ENCODE measurements at regions not wholly inside any gene's neighbourhood (a gene's known extent, or its start where the extent isn't known, plus 50 kb on each side); places are given as distances from the start of the nearest gene placed in this dataset.

GRCh38 chr1:83555871-83556270, 443.1 kb downstream of the TTLL7 start:
- no peak overlapping the region for H2BK15ac ChIP-seq (ENCODE audit: low read length)
- no peaks in the 10 kb centered on the region for H3K79me1 ChIP-seq (ENCODE audit: low read depth, low read length)
- no peak overlapping the region for H2BK120ac ChIP-seq (ENCODE audit: low read depth, low read length)
- no peak overlapping the region for H3K4me2 ChIP-seq (ENCODE audit: insufficient read depth, low read length, poor library complexity, severe bottlenecking)
- no peak overlapping the region for H2AK5ac ChIP-seq (ENCODE audit: low read depth, low read length)
- H3K36me3 ChIP-seq (replicated peaks in 1 of 2; ENCODE audit: control insufficient read depth in 2 of 2, insufficient read depth in 2 of 2, low read length in 2 of 2) = no peaks in the 10 kb centered on the region
- H3K4me1 ChIP-seq (ENCODE audit: control insufficient read depth in 2 of 2, insufficient read depth in 1 of 2, low read depth in 1 of 2, low read length in 2 of 2) = peaks cover 6 to 20% of the 10 kb centered on the region in 2 donors
- no peak overlapping the region for H3K9ac ChIP-seq (ENCODE audit: low read depth, low read length, poor library complexity)
- no peaks in the 10 kb centered on the region for H3K27me3 ChIP-seq (ENCODE audit: control insufficient read depth in 3 of 3, insufficient read depth in 3 of 3, low read depth in 1 of 3, low read length in 3 of 3)
- H4K8ac ChIP-seq (ENCODE audit: low read depth, low read length) = no peak overlapping the region
- no peak overlapping the region for H3K14ac ChIP-seq (ENCODE audit: low read length)
- no peak for DNase-seq (ENCODE audit: low spot score)
- H3K23ac ChIP-seq (ENCODE audit: low read depth, low read length, poor library complexity) = no peak overlapping the region
- H3K4ac ChIP-seq (ENCODE audit: low read length) = no peak overlapping the region
- no peak overlapping the region for H2AFZ ChIP-seq (ENCODE audit: low read length)
- H3K27ac ChIP-seq (replicated peaks; ENCODE audit: low read length) = no peak overlapping the region
- no peaks in the 10 kb centered on the region for H3K9me3 ChIP-seq (replicated peaks in 1 of 2; ENCODE audit: control insufficient read depth in 2 of 2, insufficient read depth in 1 of 2, low read depth in 1 of 2, low read length in 2 of 2)
- H3K4me3 ChIP-seq (ENCODE audit: low read length in 2 of 2) = no peak overlapping the region
- no peak overlapping the region for H4K91ac ChIP-seq (ENCODE audit: low read depth, low read length, poor library complexity)
- no peak overlapping the region for H3K18ac ChIP-seq (ENCODE audit: low read length)
- no CpG with 5 or more reads among the region's 8 CpGs for WGBS, 2 donors (ENCODE audit: extremely low coverage in 2 of 2, insufficient read length in 2 of 2, insufficient replicate concordance in 1 of 2)
- no peak overlapping the region for H2BK12ac ChIP-seq (ENCODE audit: low read length)
- no peak overlapping the region for H2BK5ac ChIP-seq (ENCODE audit: low read length)

DNA sequence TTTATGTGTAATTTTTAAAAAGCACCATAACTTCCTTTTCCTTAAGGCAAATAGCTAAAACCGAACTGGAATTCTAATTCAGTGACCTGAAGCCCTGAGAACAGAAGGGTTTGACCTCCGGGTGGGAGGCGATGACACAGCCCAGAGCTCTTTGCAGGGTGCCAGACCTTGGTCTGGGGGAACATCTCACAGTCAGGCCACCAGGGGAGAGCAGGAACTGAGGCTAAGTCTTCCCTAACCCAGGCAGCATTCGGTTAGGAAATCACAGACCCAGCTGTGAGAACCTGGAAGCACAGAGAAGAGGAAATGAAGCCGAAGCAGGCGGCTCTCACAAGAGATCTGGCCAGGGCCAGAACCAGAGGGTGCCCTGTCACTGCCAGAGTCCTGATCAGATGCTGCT, 444.8 kb downstream of the TTLL7 start:
- H2AFZ ChIP-seq (ENCODE audit: low read length) = peak overlapping the region; percentile 67
- no peak overlapping the region for H3K4me2 ChIP-seq (ENCODE audit: insufficient read depth, low read length, poor library complexity, severe bottlenecking)
- no peak overlapping the region for H3K23ac ChIP-seq (ENCODE audit: low read depth, low read length, poor library complexity)
- no peak overlapping the region for H2AK5ac ChIP-seq (ENCODE audit: low read depth, low read length)
- H2BK5ac ChIP-seq (ENCODE audit: low read length) = no peak overlapping the region
- no peak overlapping the region for H3K4ac ChIP-seq (ENCODE audit: low read length)
- DNase-seq (ENCODE audit: low spot score) = no peak
- no peak overlapping the region for H2BK15ac ChIP-seq (ENCODE audit: low read length)
- H3K4me3 ChIP-seq (ENCODE audit: low read length in 2 of 2) = no peak overlapping the region
- no CpG with 5 or more reads among the region's 6 CpGs for WGBS, 2 donors (ENCODE audit: extremely low coverage in 2 of 2, insufficient read length in 2 of 2, insufficient replicate concordance in 1 of 2)
- peak overlapping the region; percentile 48 for H3K18ac ChIP-seq (ENCODE audit: low read length)
- no peaks in the 10 kb centered on the region for H3K27me3 ChIP-seq (ENCODE audit: control insufficient read depth in 3 of 3, insufficient read depth in 3 of 3, low read depth in 1 of 3, low read length in 3 of 3)
- H3K9ac ChIP-seq (ENCODE audit: low read depth, low read length, poor library complexity) = no peak overlapping the region
- H3K4me1 ChIP-seq (ENCODE audit: control insufficient read depth in 2 of 2, insufficient read depth in 1 of 2, low read depth in 1 of 2, low read length in 2 of 2) = peaks cover 6 to 10% of the 10 kb centered on the region in 2 donors
- no peak overlapping the region for H3K14ac ChIP-seq (ENCODE audit: low read length)
- no peaks in the 10 kb centered on the region for H3K36me3 ChIP-seq (replicated peaks in 1 of 2; ENCODE audit: control insufficient read depth in 2 of 2, insufficient read depth in 2 of 2, low read length in 2 of 2)
- H2BK12ac ChIP-seq (ENCODE audit: low read length) = no peak overlapping the region
- no peaks in the 10 kb centered on the region for H3K79me1 ChIP-seq (ENCODE audit: low read depth, low read length)
- no peak overlapping the region for H2BK120ac ChIP-seq (ENCODE audit: low read depth, low read length)
- H3K27ac ChIP-seq (replicated peaks; ENCODE audit: low read length) = no peak overlapping the region
- H4K8ac ChIP-seq (ENCODE audit: low read depth, low read length) = no peak overlapping the region
- H3K9me3 ChIP-seq (replicated peaks in 1 of 2; ENCODE audit: control insufficient read depth in 2 of 2, insufficient read depth in 1 of 2, low read depth in 1 of 2, low read length in 2 of 2) = no peaks in the 10 kb centered on the region
- H4K91ac ChIP-seq (ENCODE audit: low read depth, low read length, poor library complexity) = no peak overlapping the region

DNA sequence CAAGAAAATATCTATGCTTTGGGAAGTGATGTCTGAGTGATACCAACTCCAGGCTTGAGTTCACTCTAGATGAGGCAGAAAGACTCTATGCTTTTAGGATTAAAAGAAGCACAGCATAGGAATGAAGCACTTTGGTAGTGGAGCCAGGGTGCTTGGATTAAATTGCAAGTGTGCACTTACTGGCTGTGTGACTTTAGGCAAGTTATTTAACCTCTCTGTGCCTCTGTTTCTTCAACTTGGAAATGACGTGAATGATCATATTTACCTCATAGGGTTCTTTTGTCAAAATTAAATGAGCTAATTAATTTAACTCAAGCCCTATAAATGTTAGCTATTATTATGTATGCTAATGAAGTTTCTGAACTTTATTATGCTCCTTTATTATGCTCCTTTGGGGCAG, 446.1 kb downstream of the TTLL7 start:
- Histone ChIP-seq H3K27me3 (ENCODE audit: control insufficient read depth in 3 of 3, insufficient read depth in 3 of 3, low read depth in 1 of 3, low read length in 3 of 3) (no peaks in the 10 kb centered on the region), H2BK15ac (ENCODE audit: low read length) (no peak overlapping the region), H3K4me3 (ENCODE audit: low read length in 2 of 2) (no peak overlapping the region), H3K9me3 (replicated peaks in 1 of 2; ENCODE audit: control insufficient read depth in 2 of 2, insufficient read depth in 1 of 2, low read depth in 1 of 2, low read length in 2 of 2) (no peaks in the 10 kb centered on the region), H3K4me1 (ENCODE audit: control insufficient read depth in 2 of 2, insufficient read depth in 1 of 2, low read depth in 1 of 2, low read length in 2 of 2) (peaks cover 6 to 10% of the 10 kb centered on the region in 2 donors), H3K27ac (replicated peaks; ENCODE audit: low read length) (no peak overlapping the region), H3K18ac (ENCODE audit: low read length) (no peak overlapping the region), H4K91ac (ENCODE audit: low read depth, low read length, poor library complexity) (no peak overlapping the region), H2BK5ac (ENCODE audit: low read length) (no peak overlapping the region), H3K9ac (ENCODE audit: low read depth, low read length, poor library complexity) (no peak overlapping the region), H3K36me3 (replicated peaks in 1 of 2; ENCODE audit: control insufficient read depth in 2 of 2, insufficient read depth in 2 of 2, low read length in 2 of 2) (no peaks in the 10 kb centered on the region), H3K79me1 (ENCODE audit: low read depth, low read length) (no peaks in the 10 kb centered on the region), H2BK120ac (ENCODE audit: low read depth, low read length) (no peak overlapping the region), H3K23ac (ENCODE audit: low read depth, low read length, poor library complexity) (no peak overlapping the region), H2AK5ac (ENCODE audit: low read depth, low read length) (no peak overlapping the region), H2BK12ac (ENCODE audit: low read length) (no peak overlapping the region), H3K4me2 (ENCODE audit: insufficient read depth, low read length, poor library complexity, severe bottlenecking) (no peak overlapping the region), H3K14ac (ENCODE audit: low read length) (no peak overlapping the region), H3K4ac (ENCODE audit: low read length) (no peak overlapping the region), H2AFZ (ENCODE audit: low read length) (no peak overlapping the region), H4K8ac (ENCODE audit: low read depth, low read length) (no peak overlapping the region)
- WGBS, 2 donors (ENCODE audit: extremely low coverage in 2 of 2, insufficient read length in 2 of 2, insufficient replicate concordance in 1 of 2) = no CpG with 5 or more reads among the region's 1 CpG
- DNase-seq (ENCODE audit: low spot score) = no peak

DNA sequence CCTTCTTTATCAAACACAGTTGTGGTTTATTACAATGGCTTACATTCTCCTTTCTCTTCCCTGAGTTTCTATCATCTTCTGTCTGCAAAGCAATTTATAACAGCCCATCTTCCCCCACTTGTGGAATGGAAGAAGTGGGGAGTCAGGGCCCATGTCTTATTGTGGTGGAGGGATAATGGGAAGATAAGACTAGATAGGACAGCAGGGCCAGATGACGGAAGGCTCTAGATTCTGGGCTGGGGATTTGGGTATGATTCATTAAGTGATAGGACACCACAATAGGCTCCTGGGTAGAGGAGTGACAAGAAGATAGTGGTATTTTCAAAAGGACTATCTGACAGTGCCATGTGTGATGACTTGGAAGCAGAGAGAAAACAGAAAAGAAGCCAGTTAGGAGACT, 450.6 kb downstream of the TTLL7 start:
- Histone ChIP-seq H2BK120ac (ENCODE audit: low read depth, low read length) (no peak overlapping the region), H2BK5ac (ENCODE audit: low read length) (no peak overlapping the region), H4K91ac (ENCODE audit: low read depth, low read length, poor library complexity) (no peak overlapping the region), H3K4me2 (ENCODE audit: insufficient read depth, low read length, poor library complexity, severe bottlenecking) (no peak overlapping the region), H3K79me1 (ENCODE audit: low read depth, low read length) (no peaks in the 10 kb centered on the region), H3K9ac (ENCODE audit: low read depth, low read length, poor library complexity) (no peak overlapping the region), H2BK15ac (ENCODE audit: low read length) (no peak overlapping the region), H2AK5ac (ENCODE audit: low read depth, low read length) (no peak overlapping the region), H3K14ac (ENCODE audit: low read length) (no peak overlapping the region), H2BK12ac (ENCODE audit: low read length) (no peak overlapping the region), H3K23ac (ENCODE audit: low read depth, low read length, poor library complexity) (no peak overlapping the region), H4K8ac (ENCODE audit: low read depth, low read length) (no peak overlapping the region), H3K27ac (replicated peaks; ENCODE audit: low read length) (no peak overlapping the region), H3K27me3 (ENCODE audit: control insufficient read depth in 3 of 3, insufficient read depth in 3 of 3, low read depth in 1 of 3, low read length in 3 of 3) (no peaks in the 10 kb centered on the region), H3K36me3 (replicated peaks in 1 of 2; ENCODE audit: control insufficient read depth in 2 of 2, insufficient read depth in 2 of 2, low read length in 2 of 2) (no peaks in the 10 kb centered on the region), H3K4me3 (ENCODE audit: low read length in 2 of 2) (no peak overlapping the region), H3K4me1 (ENCODE audit: control insufficient read depth in 2 of 2, insufficient read depth in 1 of 2, low read depth in 1 of 2, low read length in 2 of 2) (no peaks in the 10 kb centered on the region), H3K9me3 (replicated peaks in 1 of 2; ENCODE audit: control insufficient read depth in 2 of 2, insufficient read depth in 1 of 2, low read depth in 1 of 2, low read length in 2 of 2) (no peaks in the 10 kb centered on the region), H3K4ac (ENCODE audit: low read length) (no peak overlapping the region), H3K18ac (ENCODE audit: low read length) (no peak overlapping the region), H2AFZ (ENCODE audit: low read length) (no peak overlapping the region)
- DNase-seq (ENCODE audit: low spot score) = no peak
- no CpG with 5 or more reads among the region's 1 CpG for WGBS, 2 donors (ENCODE audit: extremely low coverage in 2 of 2, insufficient read length in 2 of 2, insufficient replicate concordance in 1 of 2)
